ENCODE measurements at regions not wholly inside any gene's neighbourhood (a gene's known extent, or its start where the extent isn't known, plus 50 kb on each side); places are given as distances from the start of the nearest gene placed in this dataset.

DNA sequence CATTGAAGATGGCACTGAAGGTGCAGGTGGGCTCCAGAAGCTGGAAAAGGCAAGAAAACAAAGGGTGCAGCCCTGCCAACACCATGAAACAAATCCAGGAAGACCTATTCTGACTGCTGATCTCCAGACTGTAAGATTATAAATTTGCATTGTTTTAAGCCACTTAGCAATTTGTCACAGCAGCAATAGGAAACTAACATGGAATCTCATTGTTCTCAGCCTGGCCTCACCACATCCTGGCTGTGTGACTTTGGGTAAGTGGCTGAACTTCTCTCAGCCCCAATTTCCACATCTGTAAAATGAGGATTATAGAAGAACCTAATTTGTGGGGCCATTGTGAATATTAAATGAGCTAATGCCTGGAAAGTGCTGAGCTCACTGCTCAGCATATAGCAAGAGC is 160.4 kb upstream of the MAFB start:
- ChIA-PET POLR2A (no interaction called here), CTCF (no interaction called here)
- no peak overlapping the region for H3K4me3 ChIP-seq (replicated peaks in 1 of 3; ENCODE audit: insufficient read depth in 1 of 3, low read depth in 1 of 3, low read length in 3 of 3)
- no peak for FAIRE-seq
- dilution Hi-C loops (cut with MboI; ENCODE audit: extremely low pct_ligation_motif_present, low sequenced_read_pairs) = no loop called here
- no peak for TF ChIP-seq MYC (IDR thresholded peaks at IDR 0.05; ENCODE audit: low read depth, low read length)
- TF ChIP-seq, protein P1, sequence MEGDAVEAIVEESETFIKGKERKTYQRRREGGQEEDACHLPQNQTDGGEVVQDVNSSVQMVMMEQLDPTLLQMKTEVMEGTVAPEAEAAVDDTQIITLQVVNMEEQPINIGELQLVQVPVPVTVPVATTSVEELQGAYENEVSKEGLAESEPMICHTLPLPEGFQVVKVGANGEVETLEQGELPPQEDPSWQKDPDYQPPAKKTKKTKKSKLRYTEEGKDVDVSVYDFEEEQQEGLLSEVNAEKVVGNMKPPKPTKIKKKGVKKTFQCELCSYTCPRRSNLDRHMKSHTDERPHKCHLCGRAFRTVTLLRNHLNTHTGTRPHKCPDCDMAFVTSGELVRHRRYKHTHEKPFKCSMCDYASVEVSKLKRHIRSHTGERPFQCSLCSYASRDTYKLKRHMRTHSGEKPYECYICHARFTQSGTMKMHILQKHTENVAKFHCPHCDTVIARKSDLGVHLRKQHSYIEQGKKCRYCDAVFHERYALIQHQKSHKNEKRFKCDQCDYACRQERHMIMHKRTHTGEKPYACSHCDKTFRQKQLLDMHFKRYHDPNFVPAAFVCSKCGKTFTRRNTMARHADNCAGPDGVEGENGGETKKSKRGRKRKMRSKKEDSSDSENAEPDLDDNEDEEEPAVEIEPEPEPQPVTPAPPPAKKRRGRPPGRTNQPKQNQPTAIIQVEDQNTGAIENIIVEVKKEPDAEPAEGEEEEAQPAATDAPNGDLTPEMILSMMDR (IDR thresholded peaks at IDR 0.05; ENCODE audit: extremely low read depth in 1 of 2, insufficient read depth in 1 of 2, low read depth in 1 of 2, low read length in 2 of 2) = no peak
- TF ChIP-seq, protein P2, sequence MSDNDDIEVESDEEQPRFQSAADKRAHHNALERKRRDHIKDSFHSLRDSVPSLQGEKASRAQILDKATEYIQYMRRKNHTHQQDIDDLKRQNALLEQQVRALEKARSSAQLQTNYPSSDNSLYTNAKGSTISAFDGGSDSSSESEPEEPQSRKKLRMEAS (IDR thresholded peaks at IDR 0.05; ENCODE audit: insufficient read depth, insufficient read length) = no peak
- TF ChIP-seq POLR2A (IDR thresholded peaks at IDR 0.05; ENCODE audit: low read depth, low read length) = no peak
- no peak for TF ChIP-seq POLR2AphosphoS5 (IDR thresholded peaks at IDR 0.05; ENCODE audit: insufficient read depth, low read depth, low read length)
- no peak for TF ChIP-seq GATA2 (IDR thresholded peaks at IDR 0.05; ENCODE audit: insufficient read depth, insufficient read length, low read depth, low read length)
- H3K79me2 ChIP-seq (ENCODE audit: control insufficient read depth, insufficient read depth, low read length) = no peaks in the 10 kb centered on the region
- H3K4me1 ChIP-seq (ENCODE audit: control insufficient read depth, extremely low read depth, insufficient read depth, low read length) = no peaks in the 10 kb centered on the region
- no peak overlapping the region for H3K9ac ChIP-seq (replicated peaks; ENCODE audit: extremely low read depth, insufficient read depth, low read length)
- H3K4me2 ChIP-seq (ENCODE audit: insufficient read depth, low read length) = no peak overlapping the region
- no peaks in the 10 kb centered on the region for H3K27me3 ChIP-seq (ENCODE audit: control insufficient read depth in 2 of 2, insufficient read depth in 2 of 2, low read length in 2 of 2)
- no peak overlapping the region for H2AFZ ChIP-seq (ENCODE audit: low read depth, low read length)
- no peaks in the 10 kb centered on the region for H3K9me3 ChIP-seq (replicated peaks; ENCODE audit: control insufficient read depth, insufficient read depth, low read length)
- intact Hi-C loops (cut with micrococcal nuclease) = no loop called here
- H3K27ac ChIP-seq (ENCODE audit: insufficient read depth, low read depth, low read length) = no peak overlapping the region
- no peaks in the 10 kb centered on the region for H3K36me3 ChIP-seq (ENCODE audit: control insufficient read depth in 2 of 2, extremely low read depth in 1 of 2, insufficient read depth in 2 of 2, low read length in 2 of 2)
- peak; percentile 24 for DNase-seq (ENCODE audit: low read depth, low spot score)
- BruUV-seq (replicated peaks) = no TSS peak
- H4K20me1 ChIP-seq (replicated peaks; ENCODE audit: control insufficient read depth, extremely low read depth, insufficient read depth, low read length) = no peaks in the 10 kb centered on the region
- no peaks in the 10 kb centered on the region for H3K9me1 ChIP-seq (replicated peaks; ENCODE audit: control insufficient read depth, extremely low read depth, insufficient read depth, low read length)

DNA sequence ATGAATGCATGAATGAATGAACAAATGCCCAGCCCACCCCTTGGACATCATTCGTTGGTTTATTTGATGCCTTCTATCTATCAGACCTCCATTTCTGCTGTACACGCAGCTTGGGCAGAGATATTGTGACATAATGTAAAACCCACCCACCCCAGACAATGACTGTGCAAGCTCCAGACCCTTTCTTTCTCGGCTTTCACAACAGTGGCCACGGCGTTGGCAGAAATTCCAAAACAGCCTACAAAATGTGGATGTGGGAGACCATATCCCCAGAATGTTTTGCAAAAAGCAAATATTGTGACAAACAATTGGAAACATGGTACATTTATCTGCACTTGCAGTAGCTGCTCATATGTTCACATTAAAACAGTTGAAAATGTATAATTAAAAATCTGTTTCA is 162.0 kb upstream of the MAFB start:
- CTCF ChIA-PET = interaction anchor here (1.1 kb wide), 1 partner anchor 110 kb away, joined by 4 read pairs; no protein-coding TSS in a partner anchor
- intact Hi-C loops (cut with micrococcal nuclease) = no loop called here

More for the DNA sequence above, 162.0 kb upstream of the MAFB start:
- H3K27ac ChIP-seq (ENCODE audit: insufficient read depth, low read depth, low read length) = no peak overlapping the region
- no peak overlapping the region for H3K4me3 ChIP-seq (replicated peaks in 1 of 3; ENCODE audit: insufficient read depth in 1 of 3, low read depth in 1 of 3, low read length in 3 of 3)
- no peaks in the 10 kb centered on the region for H3K9me1 ChIP-seq (replicated peaks; ENCODE audit: control insufficient read depth, extremely low read depth, insufficient read depth, low read length)
- POLR2A ChIA-PET = no interaction called here
- TF ChIP-seq, protein P1 (IDR thresholded peaks at IDR 0.05; ENCODE audit: extremely low read depth in 1 of 2, insufficient read depth in 1 of 2, low read depth in 1 of 2, low read length in 2 of 2) = no peak
- no peak for TF ChIP-seq JUN (IDR thresholded peaks at IDR 0.05; ENCODE audit: borderline replicate concordance, insufficient read depth, insufficient read length, low read depth)
- TF ChIP-seq POLR2A (IDR thresholded peaks at IDR 0.05; ENCODE audit: low read depth, low read length) = no peak
- no peak for TF ChIP-seq EZH2 (IDR thresholded peaks at IDR 0.05; ENCODE audit: borderline replicate concordance, low read depth, low read length, severe bottlenecking)
- TF ChIP-seq, protein P2 (IDR thresholded peaks at IDR 0.05; ENCODE audit: insufficient read depth, insufficient read length) = no peak
- TF ChIP-seq GATA2 (IDR thresholded peaks at IDR 0.05; ENCODE audit: insufficient read depth, insufficient read length, low read depth, low read length) = no peak
- no peak for TF ChIP-seq MYC (IDR thresholded peaks at IDR 0.05; ENCODE audit: low read depth, low read length)
- TF ChIP-seq FOS (IDR thresholded peaks at IDR 0.05; ENCODE audit: borderline replicate concordance, insufficient read depth, low read length) = no peak
- TF ChIP-seq POLR2AphosphoS5 (IDR thresholded peaks at IDR 0.05; ENCODE audit: insufficient read depth, low read depth, low read length) = no peak
- no peaks in the 10 kb centered on the region for H3K9me3 ChIP-seq (replicated peaks; ENCODE audit: control insufficient read depth, insufficient read depth, low read length)
- DNase-seq (ENCODE audit: low read depth, low spot score) (no peak), FAIRE-seq (no peak)
- BruUV-seq (replicated peaks) = no TSS peak
- H4K20me1 ChIP-seq (replicated peaks; ENCODE audit: control insufficient read depth, extremely low read depth, insufficient read depth, low read length) = no peaks in the 10 kb centered on the region
- dilution Hi-C loops (cut with MboI; ENCODE audit: extremely low pct_ligation_motif_present, low sequenced_read_pairs) = no loop called here
- no peak overlapping the region for H3K9ac ChIP-seq (replicated peaks; ENCODE audit: extremely low read depth, insufficient read depth, low read length)
- H2AFZ ChIP-seq (ENCODE audit: low read depth, low read length) = no peak overlapping the region
- no peaks in the 10 kb centered on the region for H3K79me2 ChIP-seq (ENCODE audit: control insufficient read depth, insufficient read depth, low read length)
- H3K4me2 ChIP-seq (ENCODE audit: insufficient read depth, low read length) = no peak overlapping the region
- H3K27me3 ChIP-seq (ENCODE audit: control insufficient read depth in 2 of 2, insufficient read depth in 2 of 2, low read length in 2 of 2) = no peaks in the 10 kb centered on the region
- H3K36me3 ChIP-seq (ENCODE audit: control insufficient read depth in 2 of 2, extremely low read depth in 1 of 2, insufficient read depth in 2 of 2, low read length in 2 of 2) = no peaks in the 10 kb centered on the region
- H3K4me1 ChIP-seq (ENCODE audit: control insufficient read depth, extremely low read depth, insufficient read depth, low read length) = no peaks in the 10 kb centered on the region
